GM10266 (cell line): ENCODE measurements at regions not wholly inside any gene's neighbourhood (a gene's known extent, or its start where the extent isn't known, plus 50 kb on each side); places are given as distances from the start of the nearest gene placed in this dataset.

Source experiments
- DNase-seq: peaks from one replicate; pipeline ENCODE4 v3.0.0; 2012; ENCODE audit errors: extremely low spot score
- TF ChIP-seq, protein P1 (sequence below): IDR thresholded peaks from 2 replicates; pipeline ENCODE4 v1.5.1; 2012; ENCODE audit warnings: mild to moderate bottlenecking, low read depth; ENCODE audit not compliant: control insufficient read depth, insufficient read depth; ENCODE audit errors: missing control alignments

GRCh38 chr9:89718176-89718575 lies 113.4 kb downstream of the GADD45G start:
- no peak for DNase-seq
- TF ChIP-seq, protein P1, sequence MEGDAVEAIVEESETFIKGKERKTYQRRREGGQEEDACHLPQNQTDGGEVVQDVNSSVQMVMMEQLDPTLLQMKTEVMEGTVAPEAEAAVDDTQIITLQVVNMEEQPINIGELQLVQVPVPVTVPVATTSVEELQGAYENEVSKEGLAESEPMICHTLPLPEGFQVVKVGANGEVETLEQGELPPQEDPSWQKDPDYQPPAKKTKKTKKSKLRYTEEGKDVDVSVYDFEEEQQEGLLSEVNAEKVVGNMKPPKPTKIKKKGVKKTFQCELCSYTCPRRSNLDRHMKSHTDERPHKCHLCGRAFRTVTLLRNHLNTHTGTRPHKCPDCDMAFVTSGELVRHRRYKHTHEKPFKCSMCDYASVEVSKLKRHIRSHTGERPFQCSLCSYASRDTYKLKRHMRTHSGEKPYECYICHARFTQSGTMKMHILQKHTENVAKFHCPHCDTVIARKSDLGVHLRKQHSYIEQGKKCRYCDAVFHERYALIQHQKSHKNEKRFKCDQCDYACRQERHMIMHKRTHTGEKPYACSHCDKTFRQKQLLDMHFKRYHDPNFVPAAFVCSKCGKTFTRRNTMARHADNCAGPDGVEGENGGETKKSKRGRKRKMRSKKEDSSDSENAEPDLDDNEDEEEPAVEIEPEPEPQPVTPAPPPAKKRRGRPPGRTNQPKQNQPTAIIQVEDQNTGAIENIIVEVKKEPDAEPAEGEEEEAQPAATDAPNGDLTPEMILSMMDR = no peak

DNA sequence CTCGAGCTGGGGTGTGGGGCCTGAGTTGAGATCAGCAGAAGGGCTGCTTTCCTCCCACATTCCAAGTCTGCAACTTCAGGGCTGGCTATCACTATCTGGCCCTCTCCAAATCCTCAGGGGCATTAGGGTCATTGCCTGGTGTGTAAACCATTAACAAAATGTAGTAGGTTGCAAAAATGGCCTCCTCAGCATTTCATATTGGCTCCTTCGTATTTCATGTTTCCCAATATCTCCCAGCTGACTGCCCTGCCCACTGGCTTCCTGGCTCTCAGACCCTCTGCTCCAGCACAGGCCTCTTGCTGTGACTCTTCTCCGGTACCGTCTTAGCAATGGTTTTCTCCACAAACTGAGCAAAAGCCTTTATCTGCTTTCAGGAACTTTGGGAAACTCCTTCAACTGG lies 113.8 kb downstream of the GADD45G start:
- TF ChIP-seq, protein P1 = no peak
- no peak for DNase-seq

- DNase-seq = no peak
- TF ChIP-seq, protein P1 = no peak
Observed at GRCh38 chr9:89719202-89719601, 114.4 kb downstream of the GADD45G start.

DNA sequence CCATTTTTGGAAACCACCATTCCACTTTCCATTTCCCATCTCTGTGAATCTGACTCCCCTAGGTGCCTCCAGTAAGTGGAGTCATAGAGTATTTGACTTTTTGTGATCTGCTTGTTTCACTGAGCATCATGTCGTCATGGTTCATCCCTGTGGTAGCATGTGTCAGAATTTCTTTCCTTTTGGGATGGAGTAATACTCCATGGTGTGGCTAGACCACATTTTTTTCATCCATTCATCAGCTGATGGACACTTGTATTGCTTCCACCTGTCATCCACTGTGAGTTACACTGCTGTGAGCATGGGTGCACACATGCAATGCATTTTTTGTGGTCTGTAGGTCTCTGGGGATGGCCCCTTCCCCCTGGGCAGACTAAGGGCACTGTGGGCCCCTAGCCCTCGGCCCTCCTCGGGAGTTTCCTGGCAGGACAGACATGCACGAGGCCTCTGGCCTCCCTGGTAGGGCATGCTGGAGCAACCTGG lies 115.9 kb downstream of the GADD45G start:
- no peak for DNase-seq
- TF ChIP-seq, protein P1 = no peak

DNA sequence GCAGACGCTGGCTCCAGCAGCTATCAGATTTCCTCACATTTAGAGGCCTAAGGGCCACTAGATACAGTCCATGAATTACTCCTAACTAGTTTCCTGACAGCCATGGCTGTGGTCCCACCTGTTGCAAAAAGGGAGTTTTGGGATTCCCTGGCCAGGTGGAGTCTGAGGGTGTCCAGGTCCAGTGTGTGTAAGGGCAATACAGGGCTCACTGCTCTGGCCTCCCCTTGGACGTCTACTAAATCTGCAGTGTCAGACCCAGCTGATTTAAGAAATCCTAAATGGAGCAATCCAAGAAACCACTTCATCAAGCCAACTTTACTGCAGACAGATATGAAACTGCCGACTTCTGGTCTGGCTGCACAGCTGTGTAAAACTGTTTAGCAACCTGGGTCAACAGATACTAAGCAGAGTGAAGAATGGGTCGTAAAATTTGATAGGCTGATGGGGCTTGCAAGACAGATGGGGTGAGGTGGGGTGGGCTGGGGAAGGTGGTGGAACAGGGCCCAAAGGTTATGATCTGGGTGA lies 116.4 kb downstream of the GADD45G start:
- DNase-seq = no peak
- TF ChIP-seq, protein P1 = no peak

GRCh38 chr9:89721971-89722530 lies 117.2 kb downstream of the GADD45G start:
- TF ChIP-seq, protein P1 = no peak
- DNase-seq = no peak

DNA sequence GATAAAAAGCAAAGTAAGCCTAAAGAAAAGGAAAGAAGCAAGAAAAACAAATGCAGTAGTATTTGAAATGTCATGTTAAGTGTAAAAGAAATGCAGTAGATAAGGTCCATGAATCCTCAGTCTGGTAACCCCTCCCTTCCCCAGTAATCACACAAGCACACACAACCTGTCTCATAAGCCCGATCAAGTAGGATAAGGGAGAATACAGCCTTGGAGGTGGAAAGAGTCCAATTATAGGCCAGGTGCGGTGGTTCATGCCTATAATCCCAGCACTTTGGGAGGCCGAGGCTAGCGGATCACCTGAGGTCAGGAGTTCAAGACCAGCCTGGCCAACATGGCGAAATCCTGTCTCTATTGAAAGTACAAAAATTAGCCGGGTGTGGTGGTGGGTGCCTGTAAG lies 117.9 kb downstream of the GADD45G start:
- DNase-seq = no peak
- TF ChIP-seq, protein P1 = no peak
